CD1c-positive myeloid dendritic cell (primary cell): ENCODE measurements at regions not wholly inside any gene's neighbourhood (a gene's known extent, or its start where the extent isn't known, plus 50 kb on each side); places are given as distances from the start of the nearest gene placed in this dataset.
"Not testable (repeated sequence)": the region's sequence is repeated elsewhere in the genome, so short reads cannot be mapped to it uniquely, and the experiment has no call there.

ENCODE experiments used
- DNase-seq: peaks from one replicate; pipeline ENCODE4 v3.0.0-alpha.2; 2016; ENCODE audit errors: extremely low spot score

DNA sequence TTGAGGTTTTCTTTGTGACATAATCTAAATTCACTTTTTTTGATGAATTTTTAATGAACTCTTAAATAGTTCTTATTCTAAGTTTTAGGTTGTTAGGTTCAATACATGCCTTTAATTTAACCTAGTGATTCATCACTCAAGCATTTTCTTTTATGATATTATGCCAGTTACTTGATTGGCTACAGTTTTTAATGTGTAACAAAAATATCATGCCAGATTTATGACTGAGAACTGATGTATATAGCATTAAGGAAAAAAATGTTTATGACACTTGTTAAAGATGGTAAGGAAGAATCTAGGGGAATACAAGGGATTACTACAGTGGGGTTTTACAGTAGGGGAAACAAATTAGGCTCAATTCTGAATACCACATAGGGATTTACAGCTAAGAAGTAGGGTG lies 103.1 kb downstream of the VGLL3 start:
- no peak for DNase-seq

DNA sequence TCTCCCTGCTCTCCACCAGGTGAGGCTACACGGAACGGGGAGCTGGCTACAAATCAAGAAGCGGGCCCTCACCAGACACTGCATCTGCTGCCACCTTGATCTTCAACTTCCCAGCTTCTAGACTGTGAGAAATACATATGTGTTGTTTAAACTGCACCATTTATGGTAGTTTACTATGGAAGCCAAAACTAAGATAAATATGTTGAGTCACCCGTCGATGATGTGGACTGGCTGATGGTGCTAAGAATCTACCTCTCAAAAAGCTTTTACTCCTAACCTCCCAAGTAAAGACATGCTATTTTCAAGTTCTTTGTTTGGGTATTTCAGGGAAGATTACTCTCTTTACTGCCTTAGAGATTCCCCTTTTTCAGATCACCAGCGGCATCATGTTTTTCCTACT lies 110.9 kb downstream of the VGLL3 start:
- no peak for DNase-seq

DNA sequence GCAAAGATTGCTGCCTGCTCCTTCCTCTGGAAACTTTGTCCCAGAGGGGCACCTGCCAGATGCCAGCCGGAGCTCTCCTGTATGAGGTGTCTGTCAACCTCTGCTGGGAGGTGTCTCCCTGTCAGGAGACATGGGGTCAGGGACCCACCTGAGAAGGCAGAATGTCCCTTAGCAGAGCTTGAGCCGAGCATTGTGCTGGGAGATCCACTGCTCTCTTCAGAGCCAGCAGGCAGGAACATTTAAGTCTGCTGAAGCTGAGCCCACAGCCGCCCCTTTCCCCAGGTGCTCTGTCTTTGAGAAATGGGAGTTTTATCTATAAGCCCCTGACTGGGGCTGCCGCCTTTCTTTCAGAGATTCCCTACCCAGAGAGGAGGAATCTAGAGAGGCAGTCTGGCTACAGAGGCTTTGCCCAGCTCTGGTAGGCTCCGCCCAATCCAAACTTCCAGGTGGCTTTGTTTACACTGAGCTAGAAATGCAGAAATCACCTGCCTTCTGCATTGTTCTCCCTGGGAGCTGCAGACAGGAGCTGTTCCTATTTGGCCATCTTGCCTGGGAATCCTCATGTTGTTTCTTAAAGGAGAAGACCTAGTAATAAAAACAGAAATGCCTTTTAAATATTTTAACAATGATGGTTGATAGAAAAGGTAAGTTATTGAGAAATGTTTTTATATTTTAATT lies 114.3 kb downstream of the VGLL3 start:
- not testable (repeated sequence) for DNase-seq

DNA sequence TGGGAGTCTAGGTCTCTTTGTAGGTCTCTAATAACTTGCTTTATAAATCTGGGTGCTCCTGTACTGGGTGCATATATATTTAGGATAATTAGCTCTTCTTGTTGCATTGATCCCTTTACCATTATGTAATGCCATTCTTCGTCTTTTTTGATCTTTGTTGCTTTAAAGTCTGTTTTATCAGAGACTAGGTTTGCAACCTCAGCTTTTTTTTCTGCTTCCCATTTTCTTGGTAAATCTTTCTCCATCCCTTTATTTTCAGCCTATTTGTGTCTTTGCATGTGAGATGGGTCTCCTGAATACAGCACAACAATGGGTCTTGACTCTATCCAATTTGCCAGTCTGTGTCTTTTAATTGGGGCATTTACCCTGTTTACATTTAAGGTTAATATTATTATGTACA lies 116.2 kb downstream of the VGLL3 start:
- not testable (repeated sequence) for DNase-seq

DNA sequence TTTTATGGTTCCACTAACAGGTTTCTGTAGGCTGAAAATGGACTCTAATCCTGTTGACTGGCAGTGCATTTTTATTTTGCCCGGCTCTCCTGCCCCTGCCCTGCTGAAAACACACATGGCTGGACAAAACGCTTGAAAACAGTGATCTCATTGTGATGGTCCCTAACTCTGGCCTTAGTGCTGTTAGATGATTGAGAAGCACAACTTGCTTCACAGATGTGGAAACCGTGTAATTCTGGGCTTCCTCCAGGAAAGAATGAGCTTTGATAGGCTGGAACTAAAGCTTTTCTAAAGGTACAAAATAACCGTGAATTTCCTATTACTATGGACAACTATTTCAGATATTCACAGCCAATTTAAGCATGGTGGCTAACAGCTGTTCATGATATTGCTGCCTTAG lies 121.4 kb downstream of the VGLL3 start:
- DNase-seq, result no peak

DNA sequence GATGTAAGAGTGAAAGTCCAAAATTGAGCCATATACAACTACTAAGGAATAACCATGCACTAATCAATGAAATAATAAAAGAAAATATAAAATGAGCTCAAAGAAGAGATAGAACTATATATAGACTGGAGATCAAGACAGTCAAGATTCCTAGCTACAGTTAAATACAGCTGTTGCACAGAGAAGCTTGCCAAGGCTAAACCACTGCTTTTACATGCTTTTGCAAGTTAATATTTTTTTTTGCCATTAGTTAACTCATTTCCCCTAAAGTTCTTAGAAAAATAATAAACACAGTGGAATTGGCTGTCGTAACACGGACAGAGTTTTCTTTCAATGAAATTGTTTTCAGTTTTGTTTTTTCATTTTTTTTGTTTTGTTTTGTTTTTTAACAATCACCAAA lies 123.0 kb downstream of the VGLL3 start:
- no peak for DNase-seq

DNA sequence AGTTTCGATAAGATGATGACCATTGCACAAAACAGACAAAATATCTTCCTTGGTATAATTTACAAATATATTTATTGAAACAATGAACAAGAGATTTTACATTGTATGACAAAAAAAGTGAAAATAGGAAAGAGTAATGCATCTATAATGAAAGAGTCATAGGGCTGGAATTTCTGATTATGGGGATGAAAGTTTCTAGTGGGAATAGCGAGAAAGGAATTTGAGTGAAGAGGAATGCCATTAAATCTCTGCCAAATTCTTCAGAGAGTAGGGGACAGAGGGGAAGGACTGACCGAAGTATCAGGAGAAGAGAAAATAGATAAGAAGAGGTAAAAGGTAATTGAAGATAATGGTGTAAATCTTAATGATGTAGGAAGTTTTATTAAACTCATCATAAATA lies 125.4 kb downstream of the VGLL3 start:
- no peak for DNase-seq

DNA sequence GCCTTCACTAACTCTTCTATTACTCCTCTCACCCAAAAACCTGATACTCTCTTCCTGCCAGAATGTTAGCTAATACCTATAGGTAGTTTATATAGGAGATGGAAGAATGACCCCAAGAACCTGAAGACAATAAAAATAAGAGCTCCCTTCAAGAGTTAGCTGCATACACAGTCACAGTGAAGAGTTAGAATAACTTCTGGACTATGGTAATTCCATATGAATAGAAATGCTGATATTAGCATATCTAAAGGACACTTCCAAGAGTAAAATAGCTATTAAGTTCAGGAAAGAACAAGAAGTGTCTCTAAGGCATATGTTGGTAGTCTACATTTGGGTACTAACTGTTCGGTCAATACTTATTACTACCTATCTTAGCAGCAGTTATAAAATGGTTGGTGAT lies 134.2 kb downstream of the VGLL3 start:
- no peak for DNase-seq

DNA sequence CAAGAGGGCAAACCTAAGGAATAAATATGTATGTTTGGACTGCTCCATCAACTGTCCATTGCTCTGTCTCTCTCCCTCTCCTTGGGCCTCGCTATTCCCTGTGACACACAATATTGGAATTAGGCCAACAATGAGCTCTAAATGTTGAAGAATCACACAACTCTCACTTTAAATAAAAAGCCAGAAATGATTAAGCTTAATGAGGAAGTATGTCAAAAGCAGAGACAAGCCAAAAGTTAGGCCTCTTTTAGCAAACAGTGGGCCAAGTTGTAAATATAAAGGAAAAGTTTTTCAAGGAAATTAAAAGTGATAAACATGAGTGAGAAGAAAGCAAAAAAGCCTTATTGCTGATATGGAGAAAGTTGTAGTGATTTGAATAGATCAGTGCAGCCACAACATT lies 141.0 kb downstream of the VGLL3 start:
- no peak for DNase-seq

DNA sequence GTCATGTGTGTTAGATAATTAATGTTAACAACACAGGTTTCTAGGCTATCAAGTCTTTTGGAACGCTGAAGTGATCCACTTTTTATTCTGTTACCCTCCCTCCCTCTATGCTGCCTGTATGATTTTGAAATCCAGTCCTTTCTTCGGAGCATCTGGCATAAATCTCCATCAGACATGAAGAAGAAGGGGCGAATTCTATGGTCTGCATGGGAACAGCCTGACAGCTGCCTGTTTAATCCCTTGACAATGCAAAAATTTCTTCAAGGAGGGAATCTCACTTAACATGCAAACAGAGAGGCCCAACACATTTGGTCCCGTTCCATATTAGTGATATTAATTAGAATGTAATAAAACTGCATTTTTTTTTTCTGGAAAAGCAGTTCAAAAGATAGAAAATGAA lies 145.2 kb downstream of the VGLL3 start:
- no peak for DNase-seq

DNA sequence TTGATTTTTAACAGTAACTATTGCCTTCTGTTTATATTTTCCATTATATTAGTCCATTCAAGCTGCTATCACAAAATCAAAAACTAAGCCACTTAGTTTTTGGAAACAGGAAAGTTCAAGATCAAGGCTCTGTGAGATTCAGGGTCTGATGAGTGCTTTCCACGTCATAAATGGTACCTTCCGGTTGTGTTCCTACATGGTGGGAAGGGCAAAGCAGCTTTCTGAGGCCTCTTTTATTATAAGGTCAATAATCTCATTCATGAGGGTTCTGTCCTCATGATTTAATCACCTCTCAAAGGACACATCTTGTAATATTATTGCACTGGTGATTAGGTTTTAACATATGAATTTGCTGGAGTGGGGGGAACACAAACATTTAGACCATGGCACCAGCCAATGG lies 152.0 kb downstream of the VGLL3 start:
- no peak for DNase-seq

DNA sequence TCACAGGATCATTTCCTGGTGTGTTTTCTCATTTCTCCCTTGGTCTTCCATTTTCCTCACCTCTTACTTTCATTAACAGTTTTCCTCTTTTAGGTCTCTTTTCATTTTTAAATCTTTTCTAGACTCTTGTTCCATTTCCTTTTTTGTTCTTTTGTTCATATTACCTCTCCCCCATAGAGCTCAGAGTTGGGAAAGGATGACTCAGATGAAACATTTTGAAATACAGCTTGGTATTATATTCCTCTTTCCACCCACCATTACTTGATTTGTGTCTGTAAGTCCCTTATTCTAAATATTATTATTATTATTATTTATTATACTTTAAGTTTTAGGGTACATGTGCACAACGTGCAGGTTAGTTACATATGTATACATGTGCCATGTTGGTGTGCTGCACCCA lies 153.1 kb downstream of the VGLL3 start:
- no peak for DNase-seq

DNA sequence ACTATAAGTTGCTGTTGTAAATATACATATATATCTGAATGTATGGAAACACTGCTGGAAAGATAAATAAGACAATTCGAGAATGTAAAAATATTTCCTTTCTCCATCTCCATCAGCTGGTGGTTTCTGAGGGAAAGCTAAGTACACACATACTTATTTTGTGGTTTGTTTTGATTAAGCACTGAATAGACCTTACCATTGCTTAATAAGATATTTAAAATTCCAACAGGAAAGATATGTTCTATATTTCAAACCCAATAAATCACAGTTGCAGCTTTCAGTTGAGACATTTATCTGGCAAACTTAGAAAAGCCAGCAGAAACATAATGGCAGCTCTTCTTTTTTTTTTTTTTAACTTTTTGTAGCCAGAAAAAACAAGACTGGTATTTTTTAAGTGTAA lies 160.4 kb downstream of the VGLL3 start:
- no peak for DNase-seq

DNA sequence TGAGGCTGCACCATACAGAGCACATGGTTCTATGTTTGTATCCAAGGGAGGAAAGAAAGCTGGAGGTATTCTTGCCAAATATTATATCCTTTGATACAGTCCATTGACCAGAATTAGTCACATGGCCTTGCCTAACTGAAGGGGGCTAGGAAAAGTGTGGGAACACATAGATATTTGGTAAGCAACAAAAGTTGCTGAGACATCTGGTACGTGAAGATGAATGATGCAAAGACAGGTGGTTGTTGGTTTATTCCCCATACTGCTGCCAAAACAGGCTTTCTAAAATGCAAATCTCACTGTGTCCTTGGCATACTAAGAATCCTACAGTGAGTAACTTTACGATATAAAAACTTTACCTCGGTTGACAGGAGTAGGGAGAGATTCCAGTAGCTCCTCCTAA lies 162.2 kb downstream of the VGLL3 start:
- no peak for DNase-seq

DNA sequence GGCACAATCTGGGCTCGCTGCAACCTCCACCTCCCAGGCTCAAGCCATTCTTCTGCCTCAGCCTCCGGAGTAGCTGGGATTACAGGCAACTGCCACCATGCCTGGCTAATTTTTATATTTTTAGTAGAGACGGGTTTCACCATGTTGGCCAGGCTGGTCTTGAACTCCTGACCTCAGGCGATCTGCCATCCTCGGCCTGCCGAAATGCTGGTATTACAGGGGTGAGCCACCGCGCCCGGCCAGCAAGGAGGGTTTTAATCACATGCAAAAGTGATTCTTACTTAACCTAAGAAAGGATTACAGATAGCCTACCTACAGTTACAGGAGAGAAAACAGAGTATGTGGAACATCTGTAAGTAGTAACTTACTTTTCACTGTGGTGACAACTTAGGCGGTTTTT lies 163.4 kb downstream of the VGLL3 start:
- DNase-seq, result not testable (repeated sequence)

DNA sequence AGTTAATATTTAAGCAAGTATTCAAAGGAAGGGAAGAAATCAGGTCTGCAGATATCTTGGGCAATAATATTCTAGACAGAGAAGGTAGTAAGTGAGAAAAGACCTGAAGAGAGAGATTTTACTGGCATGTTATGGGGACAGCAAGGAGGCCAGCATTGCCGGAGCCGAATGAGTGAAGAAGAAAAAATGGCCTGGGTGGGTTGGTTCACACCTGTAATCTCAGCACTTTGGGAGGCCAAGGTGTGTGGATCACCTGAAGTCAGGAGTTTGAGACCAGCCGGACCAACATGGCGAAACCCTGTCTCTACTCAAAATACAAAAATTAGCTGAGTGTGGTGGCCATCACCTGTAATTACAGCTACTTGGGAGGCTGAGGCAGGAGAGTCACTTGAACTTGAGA lies 164.7 kb downstream of the VGLL3 start:
- no peak for DNase-seq

DNA sequence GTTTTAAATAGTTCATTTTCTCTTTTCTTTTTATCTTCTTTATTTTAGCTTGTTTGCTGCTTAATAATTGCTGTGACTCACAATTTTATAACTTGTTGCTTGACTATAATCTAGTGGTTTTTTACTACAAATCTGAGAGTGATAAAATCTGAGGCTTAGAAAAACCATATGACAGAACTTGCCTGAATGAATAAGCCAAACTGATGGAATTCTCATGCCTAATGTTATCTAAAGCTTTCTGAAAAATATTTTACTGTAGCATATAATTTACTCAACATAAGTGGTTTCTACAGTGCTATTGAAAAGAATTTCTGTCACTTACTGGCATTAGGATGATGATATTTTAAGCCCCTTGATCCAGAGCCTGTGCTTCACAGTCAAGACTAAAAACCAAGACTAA lies 175.1 kb downstream of the VGLL3 start:
- no peak for DNase-seq

DNA sequence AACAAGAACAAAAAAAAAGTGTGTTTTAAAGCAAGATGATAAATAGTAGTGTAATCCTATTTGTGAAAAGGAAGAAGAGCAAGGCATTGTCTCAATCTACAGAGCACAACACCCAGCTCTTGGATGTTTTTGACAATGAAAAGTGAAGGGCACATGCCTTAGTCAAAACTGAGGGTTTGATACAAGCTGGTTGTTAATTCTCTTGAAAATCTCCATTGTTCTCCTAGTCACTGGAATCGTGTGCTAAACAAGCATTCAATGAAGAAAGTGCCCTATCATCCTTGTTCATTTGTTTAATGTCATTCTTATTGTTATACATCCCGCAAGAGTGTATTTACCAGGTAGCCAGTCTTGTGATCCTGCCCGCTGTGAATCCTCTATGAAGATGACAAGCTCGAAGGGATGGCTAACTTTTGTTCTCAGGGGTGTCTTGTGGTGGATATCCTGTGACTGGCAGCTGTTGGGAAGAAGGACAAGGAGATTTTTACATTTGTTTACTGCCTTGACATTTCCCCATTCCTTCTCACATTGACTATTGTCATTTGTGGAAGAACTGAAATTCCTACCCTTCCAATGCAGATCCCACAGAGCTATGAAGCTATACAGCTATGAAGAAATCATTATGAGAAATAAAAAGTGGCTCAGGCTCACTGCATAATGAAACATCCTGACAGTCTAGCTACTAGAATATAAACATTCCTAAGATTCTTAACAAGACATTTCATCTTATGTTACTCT lies 175.9 kb downstream of the VGLL3 start:
- no peak for DNase-seq

DNA sequence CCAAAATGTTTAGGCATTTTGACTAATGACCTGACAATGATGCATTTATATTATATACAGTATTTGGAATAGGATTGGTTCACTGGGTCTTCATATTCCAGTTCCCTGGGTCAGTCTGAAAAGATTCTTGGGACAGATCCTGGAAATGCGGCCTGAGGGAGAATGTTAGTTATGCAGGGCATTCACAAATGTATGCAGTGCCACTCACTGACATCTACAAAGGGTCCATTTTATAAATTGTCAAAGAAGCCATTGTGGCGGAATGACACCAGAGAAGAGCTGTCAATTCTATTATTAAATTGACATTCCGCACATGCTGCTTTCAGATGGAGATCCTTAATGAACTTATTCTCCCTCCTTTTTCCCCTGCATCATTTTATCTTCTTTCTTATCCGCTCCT lies 176.6 kb downstream of the VGLL3 start:
- DNase-seq, result no peak

DNA sequence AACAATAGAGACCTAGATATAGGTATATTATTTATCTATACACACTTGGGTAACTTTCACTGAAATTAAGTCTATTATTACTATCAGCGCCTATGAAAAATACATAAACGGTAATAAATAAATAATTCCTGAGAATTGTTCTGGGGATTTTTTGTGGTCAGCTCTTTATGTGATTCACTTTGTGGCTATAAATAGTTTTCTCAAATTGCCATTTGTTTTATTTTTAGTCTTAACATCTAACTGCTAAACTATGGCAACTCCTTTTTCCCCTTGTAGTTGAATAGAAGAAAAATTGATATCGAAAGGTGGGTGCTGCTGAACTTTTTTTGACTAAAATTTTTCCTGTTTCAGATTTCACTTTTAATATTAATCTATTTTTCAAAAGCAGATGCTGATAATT lies 189.0 kb downstream of the VGLL3 start:
- no peak for DNase-seq

DNA sequence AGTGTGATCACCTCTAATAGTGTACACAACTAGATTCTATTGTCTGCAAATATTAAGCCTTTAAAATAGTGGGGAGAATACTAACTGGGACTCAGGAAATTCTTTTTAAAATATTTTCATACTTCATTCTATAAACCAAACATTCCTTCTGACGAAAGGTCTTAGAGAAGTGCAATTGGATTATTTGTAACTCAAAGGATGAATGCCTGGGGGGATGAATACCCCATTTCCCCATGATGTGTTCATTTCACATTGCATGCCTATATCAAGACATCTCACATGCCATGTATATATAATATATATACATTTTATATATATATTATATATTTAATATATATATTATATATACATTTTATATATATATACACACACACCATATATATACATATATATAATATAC lies 189.9 kb downstream of the VGLL3 start:
- no peak for DNase-seq

DNA sequence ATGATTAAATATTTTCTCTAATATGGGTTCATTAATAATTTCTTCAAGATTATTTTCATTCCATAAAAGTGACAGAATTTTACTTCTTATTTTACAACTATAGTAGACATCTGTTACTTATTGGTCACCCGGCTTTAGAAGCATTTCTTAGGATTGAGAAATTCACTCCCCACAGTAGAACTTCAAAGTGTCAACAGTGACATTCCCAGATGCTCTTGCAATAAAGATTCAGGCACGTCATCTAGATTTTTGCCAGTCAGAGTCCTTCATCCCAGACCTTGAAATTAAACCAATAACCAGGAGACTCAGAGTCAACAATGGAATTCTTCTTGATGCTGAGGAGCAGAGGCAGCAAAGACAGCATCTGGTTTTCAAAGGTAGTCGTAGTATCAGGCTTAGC lies 190.8 kb downstream of the VGLL3 start:
- no peak for DNase-seq

DNA sequence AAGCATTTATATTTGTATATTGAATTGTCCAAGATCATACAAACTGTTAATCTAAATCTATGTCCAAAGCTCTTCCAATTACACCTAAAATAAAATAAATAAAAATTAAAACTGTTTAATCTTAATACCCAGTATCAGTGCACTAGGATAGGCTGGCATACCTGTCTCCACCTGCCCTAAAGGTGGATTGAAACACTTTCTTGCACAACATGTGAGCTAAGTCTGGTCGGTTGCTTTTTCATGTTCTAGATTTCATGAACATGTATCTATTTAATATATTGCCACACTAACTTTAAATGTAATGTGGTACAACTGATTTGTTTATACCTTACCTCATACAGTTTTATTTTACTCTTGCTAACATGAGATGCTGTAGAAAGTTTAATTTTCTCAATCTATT lies 193.0 kb downstream of the VGLL3 start:
- no peak for DNase-seq
